GM21515 (cell line): ENCODE measurements at regions not wholly inside any gene's neighbourhood (a gene's known extent, or its start where the extent isn't known, plus 50 kb on each side); places are given as distances from the start of the nearest gene placed in this dataset.
"Not testable (repeated sequence)": the region's sequence is repeated elsewhere in the genome, so short reads cannot be mapped to it uniquely, and the experiment has no call there.

Experiments
- ATAC-seq: cut with Tn5 transposase; IDR thresholded peaks from one replicate; pipeline ENCODE4 v1.9.1; 2021; ENCODE audit not compliant: unreplicated experiment

DNA sequence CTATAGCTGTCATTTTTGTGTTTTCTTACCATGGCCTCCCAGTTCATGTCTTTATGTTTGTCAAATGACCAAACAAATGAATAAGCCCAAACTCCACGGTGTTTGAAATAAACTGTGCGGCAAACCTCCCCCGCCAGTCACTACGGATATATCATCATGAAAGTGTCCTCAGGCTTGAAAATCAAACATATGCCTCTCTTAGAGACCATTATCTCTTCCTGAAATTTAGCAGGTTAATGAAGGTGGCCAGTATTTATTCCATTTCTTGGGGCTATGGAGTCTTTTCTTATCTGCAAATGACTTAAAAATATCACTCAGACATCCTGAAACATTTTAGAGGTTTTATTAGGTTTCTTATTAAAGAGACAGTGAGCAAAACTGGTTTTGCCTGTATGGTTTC is 610.3 kb upstream of the CDH5 start:
- no peak for ATAC-seq

DNA sequence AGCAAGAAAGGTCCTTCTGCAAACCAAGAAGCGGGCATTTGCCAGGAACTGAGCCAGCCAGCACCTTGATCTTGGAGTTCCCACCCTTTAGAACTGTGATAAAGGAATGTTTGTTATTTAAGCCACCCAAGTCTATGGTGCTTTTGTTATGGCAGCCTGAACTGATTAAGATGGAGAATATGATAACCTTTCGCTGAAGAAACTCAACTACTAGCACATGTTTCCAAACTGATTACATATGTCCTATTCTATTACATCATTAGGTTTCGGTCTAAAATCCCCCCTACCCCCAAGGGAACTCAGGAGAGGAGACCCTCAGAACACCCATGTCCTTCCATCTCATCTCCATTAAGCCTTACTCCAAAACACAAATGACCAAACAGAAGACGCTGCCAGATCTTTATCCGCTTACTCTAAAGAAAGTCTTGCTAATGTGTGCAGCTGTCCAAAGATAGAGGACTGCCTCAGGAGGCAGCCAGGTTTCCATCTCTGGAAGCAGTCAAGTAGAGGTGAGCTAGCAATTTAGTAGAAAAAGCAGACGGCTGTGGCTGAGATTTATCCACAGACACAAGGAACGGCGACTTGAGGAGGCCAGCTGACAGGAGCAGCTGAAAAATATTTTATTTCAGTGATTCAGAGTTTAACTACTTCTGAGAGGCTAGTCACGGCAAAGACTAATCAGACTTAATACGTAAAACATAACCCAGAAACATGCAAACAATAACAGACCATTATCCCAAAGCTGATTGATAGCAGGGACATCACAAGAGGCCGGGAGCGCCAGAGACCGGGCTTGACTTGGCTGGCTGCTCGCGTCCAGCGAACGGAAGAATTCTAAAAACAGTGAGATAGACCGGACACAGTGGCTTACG is 611.4 kb upstream of the CDH5 start:
- ATAC-seq = no peak

GRCh38 chr16:65752522-65752844 is 614.0 kb upstream of the CDH5 start:
- no peak for ATAC-seq

GRCh38 chr16:65751622-65752521 is 614.6 kb upstream of the CDH5 start:
- no peak for ATAC-seq

DNA sequence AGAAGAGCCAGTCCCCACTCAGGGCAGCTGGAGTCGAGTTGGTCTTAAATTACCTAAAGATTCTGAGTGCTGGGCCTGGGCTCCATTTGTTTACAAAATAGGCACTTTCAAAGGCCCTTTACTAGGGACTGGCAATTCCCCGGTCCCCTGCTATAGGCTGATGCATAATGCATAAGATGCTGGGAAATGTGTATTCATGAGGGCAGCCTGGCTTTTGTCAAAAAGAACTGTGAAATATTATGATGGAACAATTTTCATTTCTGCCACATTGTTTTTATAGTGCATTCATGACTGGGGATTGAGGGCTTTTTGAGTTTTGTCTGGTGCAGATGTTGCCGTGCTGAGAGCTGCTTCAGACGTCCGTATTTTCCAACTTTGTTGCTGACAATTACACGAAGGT is 617.0 kb upstream of the CDH5 start:
- ATAC-seq = no peak

GRCh38 chr16:65746941-65747340 is 619.5 kb upstream of the CDH5 start:
- ATAC-seq = no peak

- ATAC-seq = no peak
Measured at GRCh38 chr16:65745201-65745708, 621.2 kb upstream of the CDH5 start.

DNA sequence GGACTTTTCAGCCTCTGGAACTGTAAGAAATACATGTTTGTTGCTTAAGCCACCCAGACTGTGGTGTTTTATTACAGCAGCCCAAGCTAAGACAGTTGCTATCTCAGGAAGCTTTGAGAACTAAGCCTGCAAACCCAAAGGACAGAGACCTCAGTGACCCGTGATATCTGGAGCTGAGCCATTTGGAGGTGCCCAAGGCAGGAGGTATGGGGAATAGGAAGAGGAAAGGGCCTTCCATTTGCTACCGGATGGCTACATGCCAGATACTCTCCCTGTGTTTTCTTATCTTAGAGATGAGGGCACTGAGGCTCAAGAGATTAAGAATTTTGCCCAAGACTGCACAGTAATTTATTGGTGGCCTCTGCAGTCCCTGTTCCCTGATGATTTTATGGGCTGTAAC is 622.1 kb upstream of the CDH5 start:
- ATAC-seq = no peak

- no peak for ATAC-seq
Measured at GRCh38 chr16:65743558-65743957, 621.7 kb upstream of the CDH11 start.

DNA sequence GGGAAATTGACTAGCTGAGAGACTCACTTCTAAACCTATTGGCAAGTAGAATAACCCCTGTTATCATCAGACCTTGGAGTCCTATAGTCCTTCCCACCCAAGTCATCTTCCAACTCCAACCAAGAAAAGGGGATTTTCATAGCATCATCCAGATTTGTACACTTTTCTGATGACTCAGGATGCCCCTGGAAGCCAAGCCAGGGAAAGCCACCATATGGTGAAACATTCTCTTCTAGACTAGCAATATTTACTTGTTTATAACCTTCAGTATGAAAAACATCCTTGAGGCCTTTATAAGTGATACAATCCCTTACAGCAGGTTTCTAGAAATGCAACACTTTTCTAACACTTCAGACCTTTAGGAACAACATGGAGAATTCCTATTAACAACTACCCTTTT is 618.8 kb upstream of the CDH11 start:
- ATAC-seq = no peak

GRCh38 chr16:65739518-65739917 is 617.7 kb upstream of the CDH11 start:
- no peak for ATAC-seq

DNA sequence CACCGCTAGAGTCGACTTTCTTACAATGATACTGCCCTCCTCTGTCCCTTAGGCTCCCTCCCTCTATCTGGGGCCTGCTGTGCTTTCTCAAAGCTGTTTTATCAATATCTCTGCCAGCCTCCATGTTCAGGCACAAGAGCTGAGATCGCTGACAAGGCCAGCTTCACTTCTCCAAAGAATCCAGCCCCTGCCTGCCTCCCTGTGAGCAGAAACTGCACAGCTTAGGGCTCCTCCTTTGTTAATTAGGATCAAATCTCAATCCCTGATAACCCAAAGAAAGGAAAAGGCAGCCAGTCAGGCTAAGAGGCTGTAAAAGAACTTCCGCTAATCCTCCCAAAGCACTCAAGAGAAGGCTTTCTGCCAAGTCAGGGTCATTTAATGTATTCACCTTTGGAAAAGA is 616.0 kb upstream of the CDH11 start:
- no peak for ATAC-seq

DNA sequence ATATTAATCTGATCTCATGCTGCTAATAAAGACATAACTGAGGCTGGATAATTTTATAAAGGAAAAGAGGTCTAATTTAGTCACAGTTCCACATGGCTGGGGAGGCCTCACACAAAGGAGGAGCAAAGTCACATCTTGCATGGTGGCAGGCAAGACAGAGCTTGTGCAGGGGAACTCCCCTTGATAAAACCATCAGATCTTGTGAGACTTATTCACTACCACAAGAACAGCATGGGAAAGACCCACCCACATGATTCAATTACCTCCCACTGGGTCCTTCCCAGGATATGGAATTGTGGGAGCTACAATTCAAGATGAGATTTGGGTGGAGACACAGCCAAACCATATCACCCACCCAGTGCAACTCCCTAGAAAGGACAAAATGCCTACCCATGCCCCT is 613.8 kb upstream of the CDH11 start:
- not testable (repeated sequence) for ATAC-seq

- no peak for ATAC-seq
Measured at GRCh38 chr16:65733721-65734120, 611.9 kb upstream of the CDH11 start.

DNA sequence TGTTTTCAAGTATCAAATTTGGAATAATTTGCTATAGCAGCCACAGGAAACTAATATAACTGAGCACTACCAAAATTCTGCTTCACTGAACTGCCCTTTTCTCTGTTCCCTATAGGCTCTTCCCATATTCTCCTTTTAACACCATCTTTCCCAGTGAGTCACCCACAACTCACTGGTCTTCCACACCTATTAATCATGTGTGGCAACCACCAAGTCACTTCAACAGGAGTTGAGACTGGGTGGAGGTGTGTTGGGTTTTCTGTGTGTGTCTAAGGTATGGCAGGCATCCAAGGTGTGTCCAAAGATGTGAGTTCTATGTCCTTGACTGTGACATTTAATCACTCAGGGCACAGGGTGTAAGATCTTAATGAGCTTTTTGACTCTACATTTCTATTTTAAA is 610.0 kb upstream of the CDH11 start:
- ATAC-seq = no peak

DNA sequence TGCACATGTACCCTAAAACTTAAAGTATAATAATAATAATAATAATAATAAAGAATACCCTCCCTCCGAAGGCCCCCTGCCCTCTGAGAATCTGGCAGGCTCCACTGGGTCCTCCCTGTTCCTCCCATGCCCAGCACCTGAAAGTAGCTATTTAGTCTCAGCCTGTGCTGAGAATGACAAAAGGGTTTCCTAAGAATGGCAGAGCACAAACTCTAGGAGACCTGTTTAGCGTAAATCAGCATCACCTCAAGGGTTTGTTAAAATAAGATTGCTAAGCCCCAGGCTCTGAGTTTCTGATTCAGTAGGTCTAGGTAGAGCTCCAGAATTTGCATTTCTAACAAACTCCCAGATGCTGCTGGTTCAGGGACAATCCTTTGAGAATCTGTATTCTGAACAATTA is 606.8 kb upstream of the CDH11 start:
- ATAC-seq = no peak

- ATAC-seq = no peak
Measured at GRCh38 chr16:65728167-65728566, 606.3 kb upstream of the CDH11 start.

GRCh38 chr16:65727534-65728137 is 605.8 kb upstream of the CDH11 start:
- no peak for ATAC-seq

DNA sequence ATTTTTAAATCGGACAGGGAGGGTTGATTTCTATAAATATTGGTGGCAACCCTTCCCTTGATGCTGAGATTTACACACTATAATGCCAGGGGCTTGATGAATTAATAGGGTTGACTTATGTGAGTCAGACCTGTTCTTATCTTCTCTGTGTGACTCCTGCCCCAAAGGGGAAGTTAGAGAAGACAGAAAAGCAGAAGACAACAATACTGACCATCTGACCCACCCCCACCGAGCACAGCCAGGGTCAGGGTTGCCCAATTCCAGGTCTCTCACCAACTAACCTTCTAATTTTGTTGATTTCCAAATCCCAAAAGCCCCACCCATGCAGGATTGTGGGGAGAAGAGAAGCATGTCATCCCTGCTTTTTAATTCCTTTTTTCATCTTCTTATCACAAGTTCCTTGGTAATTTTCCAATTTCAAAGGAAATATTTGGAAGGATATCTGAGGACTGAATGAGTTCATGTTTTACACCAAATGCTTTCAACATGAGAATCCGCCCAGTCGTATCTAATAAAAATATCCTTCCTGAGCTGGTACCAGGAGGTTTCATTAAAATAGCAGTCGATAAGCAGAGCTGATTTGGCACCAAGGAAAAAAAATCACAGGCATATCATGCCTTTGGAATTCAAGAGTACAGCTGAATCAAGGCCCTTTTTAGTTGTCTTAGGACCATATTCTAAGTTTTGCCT is 603.4 kb upstream of the CDH11 start:
- ATAC-seq = no peak

DNA sequence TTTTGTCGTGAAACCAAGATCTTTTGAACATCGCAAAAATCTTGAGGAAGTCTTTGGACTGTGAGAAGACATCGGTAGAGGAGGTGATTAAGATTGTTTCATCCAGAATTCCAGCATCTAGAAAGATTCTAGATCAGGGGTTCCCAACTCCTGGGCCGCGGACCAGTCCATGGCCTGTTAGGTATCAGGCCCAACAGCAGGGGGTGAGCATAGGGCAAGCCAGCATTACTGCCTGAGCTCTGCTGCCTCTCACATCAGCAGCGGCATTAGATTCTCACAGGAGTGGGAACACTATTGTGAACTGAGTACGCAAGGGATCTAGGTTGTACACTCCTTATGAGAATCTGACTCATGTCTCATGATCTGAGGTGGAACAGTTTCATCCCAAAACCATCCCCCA is 600.6 kb upstream of the CDH11 start:
- no peak for ATAC-seq

DNA sequence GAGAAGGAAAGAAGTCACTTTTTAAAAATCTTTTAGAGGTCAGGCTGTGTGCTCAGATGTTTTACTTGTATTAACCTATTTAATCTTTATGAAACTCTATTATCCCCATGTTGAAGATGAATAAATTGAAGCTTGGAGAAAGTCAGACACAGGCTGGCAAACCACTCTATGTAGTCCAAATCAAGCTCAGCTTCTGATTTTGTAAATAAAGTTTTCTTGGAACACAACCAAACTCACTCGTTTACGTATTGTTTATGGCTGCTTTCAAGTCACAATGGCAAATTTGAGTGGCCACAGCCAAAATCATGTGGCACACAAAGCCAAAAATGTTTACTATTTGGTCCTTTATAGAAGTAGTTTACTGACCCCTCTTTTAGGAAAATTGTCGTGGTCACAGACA is 596.0 kb upstream of the CDH11 start:
- ATAC-seq = no peak
